Stimulated activated CD8-positive, alpha-beta memory T cell treated with anti-CD3 and anti-CD28 coated beads, Interleukin-15, amount 100 ng/mL, for 48 hours (primary cell): ENCODE measurements at regions not wholly inside any gene's neighbourhood (a gene's known extent, or its start where the extent isn't known, plus 50 kb on each side); places are given as distances from the start of the nearest gene placed in this dataset.
"Not testable (repeated sequence)": the region's sequence is repeated elsewhere in the genome, so short reads cannot be mapped to it uniquely, and the experiment has no call there.

Experiments used
- DNase-seq, 2 donors: peaks; one replicate each; pipeline ENCODE4 v3.0.0-alpha.2; 2020; ENCODE audit warnings: low read depth in 2 of 2

- no peak for DNase-seq
Observed at GRCh38 chr3:95265129-95265528, 1202.3 kb downstream of the NSUN3 start.

GRCh38 chr3:95271395-95271794, 1208.5 kb downstream of the NSUN3 start:
- DNase-seq: no peak

- no peak for DNase-seq
Observed at GRCh38 chr3:95272166-95272565, 1209.3 kb downstream of the NSUN3 start.

- DNase-seq: no peak
Observed at GRCh38 chr3:95272781-95273180, 1209.9 kb downstream of the NSUN3 start.

- no peak for DNase-seq
Observed at GRCh38 chr3:95277613-95278012, 1214.8 kb downstream of the NSUN3 start.

- no peak for DNase-seq
Observed at GRCh38 chr3:95280711-95281352, 1218.0 kb downstream of the NSUN3 start.

GRCh38 chr3:95289295-95289694, 1226.4 kb downstream of the NSUN3 start:
- DNase-seq: no peak

- DNase-seq: no peak
Observed at GRCh38 chr3:95297581-95297980, 1234.7 kb downstream of the NSUN3 start.

GRCh38 chr3:95302044-95302443, 1239.2 kb downstream of the NSUN3 start:
- DNase-seq: no peak

GRCh38 chr3:95310560-95310959, 1247.7 kb downstream of the NSUN3 start:
- no peak for DNase-seq

- no peak for DNase-seq
Observed at GRCh38 chr3:95311272-95311671, 1248.4 kb downstream of the NSUN3 start.

GRCh38 chr3:95312650-95313049, 1249.8 kb downstream of the NSUN3 start:
- no peak for DNase-seq

- DNase-seq: no peak
Observed at GRCh38 chr3:95319921-95320494, 1257.1 kb downstream of the NSUN3 start.

GRCh38 chr3:95327478-95327877, 1264.6 kb downstream of the NSUN3 start:
- DNase-seq: no peak

- no peak for DNase-seq
Observed at GRCh38 chr3:95333826-95334225, 1271.0 kb downstream of the NSUN3 start.

- DNase-seq: no peak
Observed at GRCh38 chr3:95334461-95334860, 1271.6 kb downstream of the NSUN3 start.

- DNase-seq: no peak
Observed at GRCh38 chr3:95335517-95335916, 1272.7 kb downstream of the NSUN3 start.

GRCh38 chr3:95338446-95338845, 1275.6 kb downstream of the NSUN3 start:
- DNase-seq: no peak

GRCh38 chr3:95341314-95341713, 1278.5 kb downstream of the NSUN3 start:
- DNase-seq: no peak

GRCh38 chr3:95343228-95343627, 1280.4 kb downstream of the NSUN3 start:
- no peak for DNase-seq

- no peak for DNase-seq
Observed at GRCh38 chr3:95343767-95344166, 1280.9 kb downstream of the NSUN3 start.

GRCh38 chr3:95347936-95348335, 1285.1 kb downstream of the NSUN3 start:
- DNase-seq: not testable (repeated sequence)

- DNase-seq: no peak
Observed at GRCh38 chr3:95348879-95349278, 1286.0 kb downstream of the NSUN3 start.

- DNase-seq: no peak
Observed at GRCh38 chr3:95350049-95350448, 1287.2 kb downstream of the NSUN3 start.
